ENCODE measurements at regions not wholly inside any gene's neighbourhood (a gene's known extent, or its start where the extent isn't known, plus 50 kb on each side); places are given as distances from the start of the nearest gene placed in this dataset.

DNA sequence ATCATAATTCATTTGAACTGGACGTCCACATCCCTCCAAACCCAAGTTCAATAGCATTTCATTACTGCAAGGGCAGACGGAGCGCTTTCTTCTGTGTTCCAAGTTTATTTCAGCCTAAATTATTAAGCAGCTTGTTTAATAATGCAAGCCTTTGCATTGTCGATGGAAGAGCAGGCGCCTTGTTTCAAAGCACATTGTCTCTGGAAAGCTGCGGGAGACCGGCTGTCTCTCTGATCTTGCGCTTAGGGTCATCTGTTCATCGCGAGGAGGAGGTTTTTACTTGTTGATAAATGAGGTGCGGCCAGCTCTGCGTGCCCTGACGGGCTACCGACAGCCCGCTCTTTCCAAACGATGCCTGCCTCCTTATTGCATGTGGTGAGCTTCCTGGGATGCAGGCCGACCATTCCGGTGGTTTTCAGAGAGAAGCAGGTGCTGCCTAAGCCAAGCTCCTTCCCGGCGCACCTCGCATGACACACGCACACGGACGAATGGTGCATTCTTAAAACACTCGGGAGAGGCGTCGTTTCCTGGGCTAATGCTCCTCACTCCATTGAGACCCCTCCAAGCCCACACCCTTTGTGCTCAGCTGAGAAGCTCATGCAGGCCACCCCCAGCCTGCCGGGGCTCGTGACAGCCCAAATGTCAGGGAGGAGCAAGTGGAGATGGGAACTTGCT is 456.9 kb downstream of the BRD1 start:
- no peaks in the 10 kb centered on the region for H3K27me3 ChIP-seq (ENCODE audit: control insufficient read depth, insufficient read depth, low read length)
- no peak overlapping the region for H3K27ac ChIP-seq (ENCODE audit: low read length)
- ATAC-seq (no peak), DNase-seq (ENCODE audit: low read depth, low spot score) (no peak)
- intact Hi-C loops (cut with micrococcal nuclease; ENCODE audit: unreplicated experiment), result no loop called here
- no peaks in the 10 kb centered on the region for H3K9me3 ChIP-seq (ENCODE audit: control insufficient read depth, insufficient read depth, low read depth, low read length)
- H3K4me1 ChIP-seq (ENCODE audit: control insufficient read depth, insufficient read depth, low read length), result no peaks in the 10 kb centered on the region; the same call in 1 of the 2 replicates
- in situ Hi-C loops (cut with HindIII; ENCODE audit: low pct_unique_long_range_greater_than_20kb, low sequenced_read_pairs), result no loop called here
- TF ChIP-seq, protein P1, sequence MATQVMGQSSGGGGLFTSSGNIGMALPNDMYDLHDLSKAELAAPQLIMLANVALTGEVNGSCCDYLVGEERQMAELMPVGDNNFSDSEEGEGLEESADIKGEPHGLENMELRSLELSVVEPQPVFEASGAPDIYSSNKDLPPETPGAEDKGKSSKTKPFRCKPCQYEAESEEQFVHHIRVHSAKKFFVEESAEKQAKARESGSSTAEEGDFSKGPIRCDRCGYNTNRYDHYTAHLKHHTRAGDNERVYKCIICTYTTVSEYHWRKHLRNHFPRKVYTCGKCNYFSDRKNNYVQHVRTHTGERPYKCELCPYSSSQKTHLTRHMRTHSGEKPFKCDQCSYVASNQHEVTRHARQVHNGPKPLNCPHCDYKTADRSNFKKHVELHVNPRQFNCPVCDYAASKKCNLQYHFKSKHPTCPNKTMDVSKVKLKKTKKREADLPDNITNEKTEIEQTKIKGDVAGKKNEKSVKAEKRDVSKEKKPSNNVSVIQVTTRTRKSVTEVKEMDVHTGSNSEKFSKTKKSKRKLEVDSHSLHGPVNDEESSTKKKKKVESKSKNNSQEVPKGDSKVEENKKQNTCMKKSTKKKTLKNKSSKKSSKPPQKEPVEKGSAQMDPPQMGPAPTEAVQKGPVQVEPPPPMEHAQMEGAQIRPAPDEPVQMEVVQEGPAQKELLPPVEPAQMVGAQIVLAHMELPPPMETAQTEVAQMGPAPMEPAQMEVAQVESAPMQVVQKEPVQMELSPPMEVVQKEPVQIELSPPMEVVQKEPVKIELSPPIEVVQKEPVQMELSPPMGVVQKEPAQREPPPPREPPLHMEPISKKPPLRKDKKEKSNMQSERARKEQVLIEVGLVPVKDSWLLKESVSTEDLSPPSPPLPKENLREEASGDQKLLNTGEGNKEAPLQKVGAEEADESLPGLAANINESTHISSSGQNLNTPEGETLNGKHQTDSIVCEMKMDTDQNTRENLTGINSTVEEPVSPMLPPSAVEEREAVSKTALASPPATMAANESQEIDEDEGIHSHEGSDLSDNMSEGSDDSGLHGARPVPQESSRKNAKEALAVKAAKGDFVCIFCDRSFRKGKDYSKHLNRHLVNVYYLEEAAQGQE (IDR thresholded peaks at IDR 0.05; ENCODE audit: insufficient read depth in 1 of 2, low read depth in 2 of 2, low read length in 1 of 2), result no peak
- TF ChIP-seq POLR2AphosphoS5 (IDR thresholded peaks at IDR 0.05; ENCODE audit: low read depth, low read length) (no peak), TCF7L2 (IDR thresholded peaks at IDR 0.05; ENCODE audit: low read depth, low read length) (no peak), SIN3A (IDR thresholded peaks at IDR 0.05; ENCODE audit: borderline replicate concordance, insufficient read depth, low read depth, low read length) (no peak)
- TF ChIP-seq, protein P2, sequence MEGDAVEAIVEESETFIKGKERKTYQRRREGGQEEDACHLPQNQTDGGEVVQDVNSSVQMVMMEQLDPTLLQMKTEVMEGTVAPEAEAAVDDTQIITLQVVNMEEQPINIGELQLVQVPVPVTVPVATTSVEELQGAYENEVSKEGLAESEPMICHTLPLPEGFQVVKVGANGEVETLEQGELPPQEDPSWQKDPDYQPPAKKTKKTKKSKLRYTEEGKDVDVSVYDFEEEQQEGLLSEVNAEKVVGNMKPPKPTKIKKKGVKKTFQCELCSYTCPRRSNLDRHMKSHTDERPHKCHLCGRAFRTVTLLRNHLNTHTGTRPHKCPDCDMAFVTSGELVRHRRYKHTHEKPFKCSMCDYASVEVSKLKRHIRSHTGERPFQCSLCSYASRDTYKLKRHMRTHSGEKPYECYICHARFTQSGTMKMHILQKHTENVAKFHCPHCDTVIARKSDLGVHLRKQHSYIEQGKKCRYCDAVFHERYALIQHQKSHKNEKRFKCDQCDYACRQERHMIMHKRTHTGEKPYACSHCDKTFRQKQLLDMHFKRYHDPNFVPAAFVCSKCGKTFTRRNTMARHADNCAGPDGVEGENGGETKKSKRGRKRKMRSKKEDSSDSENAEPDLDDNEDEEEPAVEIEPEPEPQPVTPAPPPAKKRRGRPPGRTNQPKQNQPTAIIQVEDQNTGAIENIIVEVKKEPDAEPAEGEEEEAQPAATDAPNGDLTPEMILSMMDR (IDR thresholded peaks at IDR 0.05), result no peak
- H3K4me3 ChIP-seq (ENCODE audit: low read depth in 2 of 2, low read length in 2 of 2), result no peak overlapping the region
- POLR2A ChIA-PET, result no interaction called here
- no peaks in the 10 kb centered on the region for H3K36me3 ChIP-seq (ENCODE audit: control insufficient read depth, insufficient read depth, low read length)
- no TSS peak for BruUV-seq (replicated peaks)
- CTCF ChIA-PET, result no interaction called here

DNA sequence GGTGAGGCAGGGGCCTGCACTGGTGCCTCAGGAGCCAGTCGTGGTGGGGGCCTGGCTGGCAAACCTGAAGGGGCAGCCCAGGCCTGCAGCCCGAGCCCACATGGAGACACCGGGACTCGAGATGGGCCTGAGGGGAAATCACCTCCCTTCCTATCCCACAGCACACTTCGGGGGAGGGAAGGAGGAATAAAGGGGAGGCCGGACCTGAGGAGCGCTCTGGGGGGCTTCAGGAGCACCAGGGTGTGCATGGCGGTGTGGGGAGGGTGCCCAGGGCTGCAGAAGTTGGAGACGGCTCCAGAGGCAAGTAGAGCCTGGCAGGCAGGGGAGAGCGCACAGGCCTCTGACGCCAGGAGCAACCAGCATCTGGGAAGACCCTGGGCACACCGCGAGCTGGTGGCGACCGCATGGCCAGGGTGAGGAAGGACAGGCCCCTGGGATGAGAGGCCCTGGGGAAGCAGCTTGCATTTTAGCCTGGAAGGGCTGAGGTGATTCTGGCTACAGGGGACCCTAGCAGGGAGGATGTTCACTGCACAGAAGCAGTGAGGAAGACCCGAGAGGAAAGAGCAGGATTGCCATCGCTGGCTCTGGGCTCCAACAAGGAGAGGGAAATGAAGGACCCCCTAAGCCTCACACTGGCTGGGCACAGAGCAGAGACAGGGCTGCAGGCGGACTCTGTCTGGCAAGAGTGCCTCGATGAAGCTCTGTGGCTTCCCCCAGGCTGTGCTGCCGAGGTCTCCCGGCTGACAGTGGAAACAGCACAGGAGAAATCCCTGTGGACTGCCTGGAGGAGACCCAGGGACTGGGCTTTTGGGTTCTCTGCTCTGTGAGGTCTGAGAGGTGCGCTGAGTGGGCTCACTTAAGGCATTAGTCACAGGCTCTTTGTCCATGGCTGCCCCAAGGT is 457.7 kb downstream of the BRD1 start:
- Histone ChIP-seq H3K27me3 (ENCODE audit: control insufficient read depth, insufficient read depth, low read length) (no peaks in the 10 kb centered on the region), H3K4me1 (ENCODE audit: control insufficient read depth, insufficient read depth, low read length) (no peaks in the 10 kb centered on the region; the same call in 1 of the 2 replicates), H3K36me3 (ENCODE audit: control insufficient read depth, insufficient read depth, low read length) (no peaks in the 10 kb centered on the region), H3K9me3 (ENCODE audit: control insufficient read depth, insufficient read depth, low read depth, low read length) (no peaks in the 10 kb centered on the region), H3K27ac (ENCODE audit: low read length) (no peak overlapping the region), H3K4me3 (ENCODE audit: low read depth in 2 of 2, low read length in 2 of 2) (no peak overlapping the region)
- in situ Hi-C loops (cut with HindIII; ENCODE audit: low pct_unique_long_range_greater_than_20kb, low sequenced_read_pairs), result no loop called here
- TF ChIP-seq, protein P2 (IDR thresholded peaks at IDR 0.05), result no peak
- TF ChIP-seq SIN3A (IDR thresholded peaks at IDR 0.05; ENCODE audit: borderline replicate concordance, insufficient read depth, low read depth, low read length), result no peak
- TF ChIP-seq, protein P1 (IDR thresholded peaks at IDR 0.05; ENCODE audit: insufficient read depth in 1 of 2, low read depth in 2 of 2, low read length in 1 of 2), result no peak
- TF ChIP-seq POLR2AphosphoS5 (IDR thresholded peaks at IDR 0.05; ENCODE audit: low read depth, low read length), result no peak
- CTCF ChIA-PET, result no interaction called here
- POLR2A ChIA-PET, result no interaction called here
- no TSS peak for BruUV-seq (replicated peaks)
- ATAC-seq, result no peak
- no peak for DNase-seq (ENCODE audit: low read depth, low spot score)
- intact Hi-C loops (cut with micrococcal nuclease; ENCODE audit: unreplicated experiment), result no loop called here

Data from Panc1 (cell line).